Suprapubic skin (tissue), 4 donors: ENCODE measurements at regions not wholly inside any gene's neighbourhood (a gene's known extent, or its start where the extent isn't known, plus 50 kb on each side); places are given as distances from the start of the nearest gene placed in this dataset.

Experiments
- DNase-seq, 2 donors: peaks; one replicate each; pipeline ENCODE4 v3.0.0-alpha.2; 2019; ENCODE audit warnings: low spot score in 2 of 2
- H3K27ac ChIP-seq: fragments of 200-600 bp; sonication (generic); one replicate; pipeline ENCODE4 v1.5.1; 2019
- H3K27me3 ChIP-seq: fragments of 200-600 bp; sonication (generic); one replicate; pipeline ENCODE4 v1.5.1; 2019
- H3K36me3 ChIP-seq: fragments of 200-600 bp; sonication (generic); one replicate; pipeline ENCODE4 v1.5.1; 2019
- H3K4me1 ChIP-seq: fragments of 200-600 bp; sonication (generic); one replicate; pipeline ENCODE4 v1.5.1; 2019
- H3K4me3 ChIP-seq: fragments of 200-600 bp; sonication (generic); one replicate; pipeline ENCODE4 v1.5.1; 2019; ENCODE audit warnings: mild to moderate bottlenecking
- H3K9me3 ChIP-seq: fragments of 200-600 bp; sonication (generic); one replicate; pipeline ENCODE4 v1.5.1; 2019
- CTCF ChIP-seq, 2 donors: fragments of 200-600 bp in 1 of 2; fragments of 450-650 bp in 1 of 2; sonication (generic) in 1 of 2; IDR thresholded peaks; one replicate each; pipeline ENCODE4 v1.5.1; 2016 to 2019; ENCODE audit warnings: antibody characterized with exemption in 2 of 2, mild to moderate bottlenecking in 1 of 2, moderate library complexity in 1 of 2
- EP300 ChIP-seq: sonication (generic); formaldehyde crosslinking; IDR thresholded peaks from one replicate; pipeline ENCODE4 v1.6.1; 2017; ENCODE audit warnings: antibody characterized with exemption
- POLR2A ChIP-seq, 2 donors: fragments of 450-650 bp; IDR thresholded peaks; one replicate each; pipeline ENCODE4 v1.6.1; 2017; ENCODE audit warnings: antibody characterized with exemption in 2 of 2, mild to moderate bottlenecking in 2 of 2, moderate library complexity in 2 of 2
- POLR2AphosphoS5 ChIP-seq, 3 donors: sonication (generic); formaldehyde crosslinking; IDR thresholded peaks; one replicate each; pipeline ENCODE4 v1.6.1; 2017; ENCODE audit warnings: antibody characterized with exemption in 3 of 3
- WGBS: methylation state at CpG from one replicate; pipeline ENCODE4 v1.1.5; 2018; 5-methylcytosine and 5-hydroxymethylcytosine counted together

- no peak overlapping the region for H3K4me3 ChIP-seq
- TF ChIP-seq POLR2AphosphoS5 (IDR thresholded peaks at IDR 0.05) (no peak), EP300 (no peak), POLR2A (IDR thresholded peaks at IDR 0.05) (no peak), CTCF (IDR thresholded peaks at IDR 0.05) (no peak)
These were observed 192.6 kb upstream of the PROK2 start for GRCh38 chr3:71977525-71977924.

GRCh38 chr3:71975573-71975972, 190.6 kb upstream of the PROK2 start:
- Histone ChIP-seq H3K4me1 (peaks cover 5% of the 10 kb centered on the region), H3K27ac (no peak overlapping the region), H3K4me3 (no peak overlapping the region), H3K27me3 (peaks cover 14% of the 10 kb centered on the region), H3K9me3 (no peaks in the 10 kb centered on the region), H3K36me3 (no peaks in the 10 kb centered on the region)
- TF ChIP-seq EP300 (no peak), CTCF (IDR thresholded peaks at IDR 0.05) (no peak), POLR2A (IDR thresholded peaks at IDR 0.05) (no peak), POLR2AphosphoS5 (IDR thresholded peaks at IDR 0.05) (no peak)
- no peak for DNase-seq
- 97% methylated on average over 2 of the region's 2 CpGs for WGBS

More at GRCh38 chr3:71977525-71977924, 192.6 kb upstream of the PROK2 start:
- Histone ChIP-seq H3K4me1 (peaks cover 10% of the 10 kb centered on the region), H3K27ac (no peak overlapping the region), H3K27me3 (peaks cover 12% of the 10 kb centered on the region), H3K36me3 (no peaks in the 10 kb centered on the region), H3K9me3 (no peaks in the 10 kb centered on the region)
- WGBS, result 53% methylated on average over 4 of the region's 4 CpGs
- no peak for DNase-seq

- Histone ChIP-seq H3K36me3 (no peaks in the 10 kb centered on the region), H3K9me3 (no peaks in the 10 kb centered on the region), H3K27ac (no peak overlapping the region), H3K4me3 (no peak overlapping the region), H3K27me3 (peaks cover 16% of the 10 kb centered on the region), H3K4me1 (peaks cover 5% of the 10 kb centered on the region)
- 91% methylated on average over 3 of the region's 3 CpGs for WGBS
- TF ChIP-seq EP300 (no peak), CTCF (IDR thresholded peaks at IDR 0.05) (no peak)
- DNase-seq, result no peak
These were observed 189.8 kb upstream of the PROK2 start for GRCh38 chr3:71974786-71975185.

- H3K4me3 ChIP-seq, result no peak overlapping the region
- no peak for DNase-seq
- H3K36me3 ChIP-seq, result no peaks in the 10 kb centered on the region
- TF ChIP-seq CTCF (IDR thresholded peaks at IDR 0.05), result no peak
- TF ChIP-seq POLR2AphosphoS5 (IDR thresholded peaks at IDR 0.05), result no peak
- no peak for TF ChIP-seq EP300
- TF ChIP-seq POLR2A (IDR thresholded peaks at IDR 0.05), result no peak
- H3K27ac ChIP-seq, result no peak overlapping the region
- peaks cover 5% of the 10 kb centered on the region for H3K4me1 ChIP-seq
- WGBS, result 77% methylated on average over 7 of the region's 7 CpGs
- H3K9me3 ChIP-seq, result no peaks in the 10 kb centered on the region
- peaks cover 20% of the 10 kb centered on the region for H3K27me3 ChIP-seq
These were observed 188.5 kb upstream of the PROK2 start for GRCh38 chr3:71973274-71974030.

- 61% methylated on average over 5 of the region's 5 CpGs for WGBS
- TF ChIP-seq POLR2A (IDR thresholded peaks at IDR 0.05), result no peak
- TF ChIP-seq POLR2AphosphoS5 (IDR thresholded peaks at IDR 0.05), result no peak
- Histone ChIP-seq H3K9me3 (no peaks in the 10 kb centered on the region), H3K27ac (no peak overlapping the region), H3K27me3 (peaks cover 22% of the 10 kb centered on the region), H3K36me3 (no peaks in the 10 kb centered on the region), H3K4me3 (no peak overlapping the region), H3K4me1 (no peaks in the 10 kb centered on the region)
- no peak for DNase-seq
These were observed 187.1 kb upstream of the PROK2 start for GRCh38 chr3:71972031-71972430.
